ENCODE measurements at regions not wholly inside any gene's neighbourhood (a gene's known extent, or its start where the extent isn't known, plus 50 kb on each side); places are given as distances from the start of the nearest gene placed in this dataset.

DNA sequence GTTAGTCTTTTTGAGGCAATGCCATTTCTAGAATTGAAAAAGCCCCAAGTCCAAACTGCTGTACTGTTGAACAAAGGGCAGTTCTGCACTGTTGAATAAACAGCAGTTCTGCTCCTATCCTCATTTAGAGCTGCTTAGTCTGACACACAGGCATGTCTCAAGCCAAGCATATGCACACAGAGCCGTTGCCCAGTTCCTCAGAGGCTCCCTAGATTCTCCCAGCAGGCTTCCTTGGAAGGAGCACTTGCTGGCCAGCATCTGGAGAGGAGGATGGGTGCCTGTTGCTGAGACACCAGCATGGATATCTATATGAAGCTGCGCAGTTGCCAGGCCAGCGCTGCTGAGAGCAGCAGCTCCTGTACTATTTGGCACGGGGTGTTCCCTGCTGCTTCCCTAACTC, 138.3 kb upstream of the USP38 start:
- Histone ChIP-seq H3K27ac (no peak overlapping the region), H3K4me3 (no peak overlapping the region)

DNA sequence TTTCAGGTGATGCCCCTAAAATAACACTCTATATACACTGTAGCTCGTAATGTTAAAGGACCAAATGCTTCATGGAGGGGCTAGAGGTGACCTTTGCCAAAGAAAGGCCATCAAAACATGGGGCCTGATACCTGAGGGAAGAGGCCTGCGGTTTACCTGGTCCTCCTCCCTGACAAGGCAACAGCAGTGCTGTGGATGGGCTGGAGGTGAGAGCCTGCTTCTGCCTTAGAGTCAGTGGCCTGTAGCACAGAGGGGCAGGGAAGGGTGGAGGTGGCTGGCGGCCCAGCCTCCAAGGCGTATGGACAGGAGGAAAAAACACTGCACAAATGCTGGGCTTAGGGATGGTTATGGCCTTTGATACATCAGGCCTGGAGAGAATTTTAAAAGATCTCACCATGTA, 137.8 kb upstream of the USP38 start:
- no peak overlapping the region for H3K4me3 ChIP-seq
- H3K27ac ChIP-seq: no peak overlapping the region

DNA sequence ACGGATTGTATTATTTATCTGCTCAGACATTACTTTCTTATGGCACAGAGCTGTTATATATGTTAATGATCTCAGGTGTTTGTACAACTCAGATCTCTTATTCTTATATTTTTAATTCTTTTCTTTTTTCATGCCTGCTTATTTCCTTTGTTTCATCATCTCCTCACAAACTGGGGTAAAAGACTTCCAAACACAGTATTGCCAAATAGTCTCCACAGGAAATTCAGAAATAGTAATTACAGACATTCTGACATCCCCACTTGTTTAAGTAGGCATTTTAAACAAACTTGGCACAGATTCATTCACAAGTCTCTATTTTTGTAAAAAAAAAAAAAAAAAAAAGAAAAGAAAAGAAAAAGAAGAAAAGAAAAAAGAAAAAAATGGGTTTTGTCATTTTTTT, 129.7 kb upstream of the USP38 start:
- no peak overlapping the region for H3K27ac ChIP-seq

DNA sequence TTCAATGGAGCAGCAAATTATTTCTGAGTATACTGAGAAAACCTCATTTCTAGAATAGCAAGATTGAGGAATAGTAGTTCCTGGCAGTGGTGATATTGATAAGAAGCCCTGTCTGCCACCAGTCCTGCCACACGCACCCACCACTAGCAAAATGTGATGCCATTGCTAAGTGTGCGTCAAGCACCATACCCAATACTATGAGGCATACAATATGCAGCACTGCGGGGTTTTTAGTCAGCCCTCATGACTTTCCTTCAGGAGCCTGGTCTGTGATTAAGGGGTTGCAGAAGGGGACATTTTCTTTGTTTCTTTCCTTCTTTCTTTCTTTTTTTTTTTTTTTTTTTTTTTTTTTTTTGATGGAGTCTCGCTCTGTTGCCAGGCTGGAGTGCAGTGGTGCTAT, 128.7 kb upstream of the USP38 start:
- no peak overlapping the region for H3K4me3 ChIP-seq

More for the DNA sequence above, 129.7 kb upstream of the USP38 start:
- no peak overlapping the region for H3K4me3 ChIP-seq

DNA sequence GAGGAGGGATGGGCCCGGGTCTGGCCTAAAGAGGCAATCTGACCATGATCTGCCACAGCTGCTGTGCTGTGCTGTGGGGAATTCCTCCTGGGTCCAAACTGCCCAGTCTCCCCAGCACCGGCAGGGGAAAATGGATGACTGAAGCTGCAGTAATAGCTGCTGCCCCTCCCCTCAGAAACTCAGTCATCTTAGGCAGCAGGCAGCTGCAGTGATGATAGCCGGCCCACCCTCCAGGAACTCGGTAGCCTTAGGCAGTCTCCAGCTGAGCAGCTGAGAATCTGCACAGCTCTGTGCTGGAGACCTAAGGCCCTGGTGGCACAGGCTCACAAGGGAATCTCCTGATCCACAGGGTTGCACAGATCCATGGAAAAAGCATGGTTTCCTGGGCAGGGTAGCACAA, 113.4 kb upstream of the USP38 start:
- H3K4me3 ChIP-seq: no peak overlapping the region
- no peak overlapping the region for H3K27ac ChIP-seq

More for the DNA sequence above, 128.7 kb upstream of the USP38 start:
- H3K27ac ChIP-seq: no peak overlapping the region

DNA sequence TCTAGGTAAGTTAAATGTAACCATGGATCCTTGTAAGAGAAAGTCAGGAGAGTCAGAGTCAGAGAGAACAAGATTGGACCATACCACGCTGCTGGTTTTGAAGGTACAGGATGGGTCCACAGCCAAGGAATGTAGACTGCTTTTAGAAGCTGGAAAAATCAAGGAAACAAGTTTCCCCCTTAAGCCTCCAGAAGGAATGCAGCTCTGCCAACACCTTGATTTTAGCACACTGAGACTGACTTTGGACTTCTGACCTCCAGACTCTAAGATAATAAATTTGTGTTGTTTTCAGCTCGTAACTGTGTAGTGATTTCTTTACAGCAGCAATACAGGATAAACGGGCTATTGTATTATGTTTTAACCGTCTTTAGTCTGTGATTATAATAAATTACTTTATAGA, 108.0 kb upstream of the USP38 start:
- no peak overlapping the region for H3K27ac ChIP-seq
- H3K4me3 ChIP-seq: no peak overlapping the region

DNA sequence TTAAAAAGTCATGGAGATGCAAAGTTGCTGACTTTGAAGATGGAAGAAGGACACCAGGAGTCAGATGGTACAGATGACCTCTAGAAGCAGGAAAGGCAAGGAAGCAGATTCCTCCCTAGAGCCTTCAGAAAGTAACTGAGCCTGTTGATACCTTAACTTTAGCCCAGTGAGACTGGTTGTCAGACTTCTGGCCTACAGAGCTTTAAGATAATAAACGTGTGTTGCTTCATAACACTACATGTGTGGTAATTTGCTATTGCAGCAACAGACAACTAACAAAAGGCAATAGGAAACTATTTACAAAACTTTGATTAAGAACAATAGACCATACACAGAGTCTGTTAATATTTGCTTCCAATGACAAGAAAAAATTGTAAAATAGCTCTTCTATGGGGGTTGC, 102.0 kb upstream of the USP38 start:
- H3K27ac ChIP-seq: no peak overlapping the region
- no peak overlapping the region for H3K4me3 ChIP-seq

DNA sequence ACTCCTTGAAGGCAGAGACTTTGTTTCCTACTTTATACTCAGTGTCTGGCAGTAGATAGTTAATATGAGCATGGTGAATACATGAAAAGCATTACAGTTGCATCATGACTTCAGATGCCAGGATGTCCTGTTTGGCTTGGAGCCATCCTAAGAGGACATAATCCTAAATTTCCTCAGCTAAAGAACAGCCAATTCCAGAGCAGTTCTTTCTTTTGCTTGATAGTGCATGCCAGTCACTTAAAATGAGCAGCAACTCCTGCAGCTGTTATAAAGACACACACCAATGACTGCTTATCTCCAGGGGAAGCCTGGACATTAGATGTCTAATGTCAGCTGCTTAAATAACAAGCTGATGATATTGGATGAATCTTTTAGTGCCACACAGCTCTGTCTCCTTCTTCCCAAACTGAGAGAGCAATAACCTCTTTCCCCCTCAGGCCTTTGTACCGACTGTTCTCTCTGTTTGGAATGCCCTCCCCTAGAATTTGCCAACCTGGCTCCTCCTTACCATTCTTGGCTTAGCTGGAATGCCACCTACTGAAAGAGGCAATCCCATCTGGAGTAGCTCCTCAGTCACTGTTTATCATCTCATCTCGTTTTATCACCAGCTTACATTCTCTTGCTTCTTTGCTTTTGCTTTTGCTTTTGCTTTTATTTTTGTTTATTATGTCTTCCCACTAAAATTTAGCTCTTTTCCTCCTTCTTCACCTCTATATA, 100.8 kb upstream of the USP38 start:
- no peak overlapping the region for H3K4me3 ChIP-seq
- no peak overlapping the region for H3K27ac ChIP-seq

DNA sequence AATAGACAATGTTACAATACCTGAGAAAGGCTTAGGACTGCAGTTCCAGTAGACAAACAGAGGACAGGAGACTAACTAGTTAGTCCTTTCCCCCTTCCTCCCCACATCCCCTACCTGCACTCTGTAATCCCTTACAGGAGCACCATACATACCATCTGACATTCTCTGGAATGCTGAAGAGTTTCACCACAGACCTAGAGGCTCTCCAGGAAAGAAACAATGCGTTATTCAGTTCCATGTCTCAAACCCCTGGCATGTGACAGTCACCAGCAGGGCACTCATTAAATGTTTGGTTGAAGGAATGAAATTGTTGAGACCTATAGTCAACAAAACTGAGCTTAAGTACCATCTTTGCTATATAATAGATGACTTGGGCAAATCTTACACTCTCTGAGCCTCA, 100.2 kb upstream of the USP38 start:
- no peak overlapping the region for H3K27ac ChIP-seq

DNA sequence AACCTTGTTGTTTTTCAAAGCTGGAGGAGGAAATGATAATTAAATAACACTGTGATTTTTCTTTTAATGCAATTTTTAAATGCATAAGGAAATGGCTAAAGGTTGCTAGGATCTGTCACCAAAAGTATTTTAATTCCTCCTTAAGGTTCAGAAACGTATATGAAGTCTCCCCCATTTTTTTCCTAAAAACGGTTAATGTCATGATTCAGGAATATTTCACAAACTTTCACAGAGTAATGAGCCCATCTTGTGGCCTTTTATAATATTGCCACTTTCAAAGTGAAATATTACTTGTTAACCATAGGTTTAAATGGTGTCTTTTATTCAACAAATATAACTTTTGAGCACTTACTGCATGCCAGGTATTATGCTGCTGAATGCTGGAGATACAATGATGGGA, 99.5 kb upstream of the USP38 start:
- no peak overlapping the region for H3K27ac ChIP-seq
- H3K4me3 ChIP-seq: no peak overlapping the region

More for the DNA sequence above, 100.2 kb upstream of the USP38 start:
- H3K4me3 ChIP-seq: no peak overlapping the region

DNA sequence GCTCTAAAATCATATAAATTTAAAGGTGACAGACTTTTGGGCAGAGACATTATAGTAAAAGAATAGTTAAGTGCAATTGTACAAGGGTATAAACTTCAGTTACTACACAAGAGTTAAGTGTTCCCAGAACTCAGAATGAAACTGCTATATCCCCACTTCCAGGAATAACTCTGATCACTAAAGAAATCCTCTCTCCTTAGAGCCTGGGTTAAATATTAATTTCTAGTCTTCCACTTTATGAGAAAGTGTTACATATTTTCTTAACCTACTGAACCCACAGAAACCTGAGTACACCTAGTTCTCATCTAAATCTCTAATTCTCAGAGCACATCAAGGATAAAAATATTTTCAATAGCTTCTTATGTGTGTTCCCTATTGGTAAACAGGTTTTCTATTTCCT, 99.1 kb upstream of the USP38 start:
- no peak overlapping the region for H3K27ac ChIP-seq
- H3K4me3 ChIP-seq: no peak overlapping the region

DNA sequence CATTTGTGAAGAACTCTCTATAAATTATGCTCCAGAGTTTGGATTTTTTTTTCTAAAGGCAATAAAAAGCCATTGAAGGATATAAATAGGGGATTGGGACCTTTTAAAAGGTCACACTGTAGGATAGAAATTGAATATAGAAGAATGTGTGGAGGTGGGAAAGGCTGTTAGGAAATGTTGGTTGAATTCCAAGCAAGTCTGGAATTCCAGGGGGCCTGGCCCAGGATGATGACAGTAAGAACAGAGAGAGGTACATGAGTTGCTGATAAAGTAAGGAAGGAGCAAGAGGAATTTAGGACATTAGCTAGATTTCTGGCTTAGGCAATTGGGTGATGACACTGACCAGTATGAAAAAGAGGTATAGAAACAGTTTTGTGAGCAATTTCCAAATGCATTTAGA, 95.4 kb upstream of the USP38 start:
- no peak overlapping the region for H3K27ac ChIP-seq

DNA sequence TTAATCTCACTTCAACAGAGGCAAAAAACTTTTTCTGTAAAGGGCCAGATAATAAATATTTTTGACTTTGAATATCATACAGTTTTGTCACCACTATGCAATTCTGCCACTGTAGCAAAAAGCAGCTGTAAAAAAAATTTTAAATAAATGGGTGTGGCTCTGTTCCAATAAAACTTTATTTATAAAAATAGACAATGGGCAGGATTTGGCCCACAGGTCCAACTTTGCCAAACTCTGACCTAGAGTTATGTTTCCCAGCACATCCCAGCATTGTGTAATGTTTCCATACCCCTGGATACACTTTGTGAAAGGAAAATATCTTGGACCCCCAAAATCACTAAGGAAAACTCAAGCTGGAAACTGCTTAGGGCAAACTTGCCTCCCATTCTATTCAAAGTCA, 94.9 kb upstream of the USP38 start:
- no peak overlapping the region for H3K4me3 ChIP-seq
- no peak overlapping the region for H3K27ac ChIP-seq

More for the DNA sequence above, 95.4 kb upstream of the USP38 start:
- H3K4me3 ChIP-seq: no peak overlapping the region

DNA sequence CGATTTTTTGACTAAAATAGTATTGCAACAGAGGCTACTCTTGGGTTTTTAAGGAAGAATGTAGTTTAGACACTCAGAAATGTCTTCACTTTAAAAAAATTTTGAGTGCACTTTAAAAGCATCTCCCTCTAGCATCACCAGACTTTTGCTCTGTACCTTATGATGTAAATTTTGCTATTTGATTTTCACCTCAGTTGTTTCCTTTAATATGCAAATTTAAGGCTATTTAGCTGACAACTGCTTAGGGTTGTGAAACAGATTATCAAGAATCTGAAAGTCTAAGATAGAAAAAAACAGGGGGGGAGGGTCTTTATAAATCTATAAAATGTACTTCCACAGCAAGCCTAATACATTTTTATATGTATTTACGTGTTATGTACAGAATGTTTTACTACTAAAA, 92.9 kb upstream of the USP38 start:
- no peak overlapping the region for H3K4me3 ChIP-seq
- no peak overlapping the region for H3K27ac ChIP-seq

DNA sequence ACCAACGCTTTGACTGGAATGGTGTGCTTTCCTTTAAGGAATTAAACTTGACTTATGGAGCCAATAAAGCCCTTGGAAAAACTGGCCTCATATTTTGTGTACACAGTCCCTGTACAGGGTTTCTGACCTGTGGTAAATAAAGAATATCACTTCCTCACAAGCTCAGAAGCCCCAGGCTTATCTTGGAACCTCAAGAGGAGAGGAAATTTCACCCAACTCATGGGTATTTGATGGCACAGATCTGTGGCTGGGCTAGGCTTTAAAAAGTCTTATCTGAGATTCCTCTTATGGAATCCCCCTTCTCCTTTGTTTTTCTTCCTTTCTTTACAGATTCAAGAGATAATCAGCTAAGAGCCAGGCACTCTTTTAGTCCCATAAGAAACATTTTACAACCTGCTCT, 89.3 kb upstream of the USP38 start:
- H3K4me3 ChIP-seq: no peak overlapping the region
- no peak overlapping the region for H3K27ac ChIP-seq

DNA sequence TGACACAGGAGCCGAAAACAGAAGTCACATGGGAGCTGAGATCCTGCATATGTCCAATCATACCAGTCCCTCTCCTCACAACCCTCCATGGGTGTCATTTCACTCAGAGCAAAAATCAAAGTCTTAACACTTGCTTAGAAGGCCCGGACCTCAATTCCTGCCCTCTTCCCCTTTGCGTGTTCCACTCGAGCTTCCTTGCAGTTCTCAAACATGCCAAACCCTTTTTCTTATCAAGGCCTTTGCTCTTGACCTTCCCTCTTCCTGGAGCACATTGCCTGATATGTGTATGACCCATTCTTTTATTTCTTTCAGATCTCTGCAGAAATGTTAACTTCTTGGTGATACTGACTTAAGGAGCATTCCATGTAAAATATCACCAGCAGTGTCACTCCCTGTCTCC, 87.0 kb upstream of the USP38 start:
- Histone ChIP-seq H3K27ac (no peak overlapping the region), H3K4me3 (no peak overlapping the region)

DNA sequence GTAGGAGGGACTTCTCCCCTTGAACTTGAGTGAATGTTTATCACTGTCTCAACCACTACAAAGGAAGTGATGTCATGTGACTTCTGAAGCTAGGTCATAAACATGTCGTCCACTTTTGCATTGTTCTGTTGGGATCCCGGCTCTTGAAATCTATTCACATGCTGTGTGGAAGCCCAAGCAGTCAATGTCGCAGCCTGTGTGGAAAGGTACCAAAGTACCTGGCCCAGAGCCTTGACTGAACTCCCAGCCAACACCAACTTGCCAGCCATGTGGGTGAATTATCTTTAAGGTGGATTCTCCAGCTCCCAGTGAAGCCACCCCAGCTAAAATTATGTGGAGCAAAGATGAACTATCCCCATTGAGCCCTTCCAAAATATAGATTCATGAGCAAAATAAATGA, 85.0 kb upstream of the USP38 start:
- H3K4me3 ChIP-seq: no peak overlapping the region
- H3K27ac ChIP-seq: no peak overlapping the region

DNA sequence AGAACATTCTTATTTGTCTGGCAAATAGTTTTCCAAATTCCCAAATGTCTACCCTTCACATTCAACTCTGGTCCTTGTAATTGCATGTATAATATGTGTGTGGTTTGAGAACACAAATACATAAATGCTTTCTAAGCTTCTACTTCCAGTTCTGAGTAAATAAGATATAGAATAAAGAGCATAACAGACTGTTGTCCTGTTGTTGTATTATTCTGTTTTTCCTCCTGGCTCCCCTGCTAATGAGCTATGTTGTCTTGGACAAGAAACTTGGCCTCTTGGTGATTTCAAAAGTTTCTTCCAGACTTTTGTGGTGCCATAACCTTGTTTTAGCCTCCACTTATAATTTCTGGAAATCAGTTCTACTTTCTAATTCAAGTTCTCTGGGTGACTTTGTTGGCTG, 75.3 kb upstream of the USP38 start:
- H3K4me3 ChIP-seq: no peak overlapping the region
- no peak overlapping the region for H3K27ac ChIP-seq

DNA sequence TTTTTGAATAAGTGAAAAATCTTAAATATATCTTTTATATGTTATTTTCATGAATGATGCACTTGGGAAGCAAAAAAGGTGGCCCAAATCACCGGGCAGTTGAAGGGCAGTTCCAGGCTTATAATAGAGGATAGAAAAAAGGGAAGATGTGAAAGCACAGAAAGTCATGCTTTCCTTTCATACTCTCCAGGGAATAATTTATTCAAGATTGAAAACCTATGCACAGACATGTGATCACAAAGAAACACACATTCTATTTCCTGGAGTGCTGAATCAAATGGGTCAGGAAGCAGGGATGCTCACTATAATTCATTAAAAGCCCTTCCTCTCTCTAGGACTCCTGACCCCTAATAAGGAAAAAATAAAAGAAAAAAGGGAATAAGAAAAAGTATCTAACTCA, 66.1 kb upstream of the USP38 start:
- Histone ChIP-seq H3K4me3 (no peak overlapping the region), H3K27ac (no peak overlapping the region)

DNA sequence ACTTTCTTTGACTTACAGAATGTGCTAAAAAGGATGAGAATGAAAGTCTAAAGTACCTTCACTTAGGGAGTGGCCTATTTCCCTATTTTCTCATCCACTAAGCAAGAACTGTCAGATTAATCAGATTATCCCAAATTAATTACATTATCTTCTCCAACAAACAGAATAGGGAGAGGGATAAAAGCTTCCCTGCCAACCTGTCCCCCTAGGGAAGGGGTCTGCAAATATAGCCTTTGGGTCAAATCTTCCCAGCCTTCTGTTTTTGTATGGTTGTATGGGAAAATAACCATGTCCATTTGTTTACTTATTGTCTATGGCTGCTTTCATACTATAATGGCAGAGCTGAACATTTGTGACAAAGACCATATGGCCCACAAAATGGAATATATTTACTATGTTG, 57.1 kb upstream of the USP38 start:
- no peak overlapping the region for H3K27ac ChIP-seq
- no peak overlapping the region for H3K4me3 ChIP-seq

DNA sequence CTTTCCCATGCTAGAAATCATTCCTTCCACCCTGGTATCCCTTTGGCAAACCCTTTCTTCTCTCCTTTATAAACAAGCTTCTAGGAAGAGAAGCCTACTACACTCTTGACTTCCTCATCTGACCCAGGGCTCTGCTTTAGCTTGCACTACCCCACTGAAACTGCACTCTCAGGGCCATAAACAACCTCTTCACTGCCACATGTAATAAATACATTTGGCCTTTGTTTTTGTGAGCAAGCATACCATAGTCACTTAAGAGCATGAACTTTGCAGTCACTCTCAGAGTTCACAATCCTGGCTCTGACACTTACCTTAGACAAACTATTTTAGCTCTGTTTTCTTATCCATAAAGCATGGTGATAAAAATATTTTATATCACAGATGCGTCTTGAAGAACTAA, 50.7 kb upstream of the USP38 start:
- Histone ChIP-seq H3K4me3 (no peak overlapping the region), H3K27ac (no peak overlapping the region)
